NCI-H128 (cell line): ENCODE measurements at regions not wholly inside any gene's neighbourhood (a gene's known extent, or its start where the extent isn't known, plus 50 kb on each side); places are given as distances from the start of the nearest gene placed in this dataset.
A peak's percentile ranks its signal among the peaks of the same experiment; 100 is the strongest.

Experiments
- DNase-seq: peaks from one replicate; lab custom pipeline; 2025; ENCODE audit not compliant: unreplicated experiment; lab: John Stamatoyannopoulos, UW

- no peak for DNase-seq
Observed at GRCh38 chr18:30376515-30376914, 666.0 kb downstream of the DSC3 start.

- DNase-seq: no peak
Observed at GRCh38 chr18:30361864-30362540, 680.5 kb downstream of the DSC3 start.

GRCh38 chr18:30359521-30359920 is 683.0 kb downstream of the DSC3 start:
- no peak for DNase-seq

GRCh38 chr18:30358555-30358954 is 684.0 kb downstream of the DSC3 start:
- no peak for DNase-seq

- DNase-seq: no peak
Observed at GRCh38 chr18:30352551-30353168, 689.9 kb downstream of the DSC3 start.

GRCh38 chr18:30350263-30350662 is 692.3 kb downstream of the DSC3 start:
- DNase-seq: no peak

GRCh38 chr18:30343090-30343489 is 699.5 kb downstream of the DSC3 start:
- DNase-seq: no peak

- DNase-seq: no peak
Observed at GRCh38 chr18:30342675-30343074, 699.9 kb downstream of the DSC3 start.

GRCh38 chr18:30334781-30335180 is 707.8 kb downstream of the DSC3 start:
- no peak for DNase-seq

GRCh38 chr18:30333310-30333709 is 709.2 kb downstream of the DSC3 start:
- no peak for DNase-seq

GRCh38 chr18:30328839-30329238 is 713.7 kb downstream of the DSC3 start:
- no peak for DNase-seq

GRCh38 chr18:30302181-30302580 is 740.4 kb downstream of the DSC3 start:
- no peak for DNase-seq

- DNase-seq: no peak
Observed at GRCh38 chr18:30298769-30299168, 743.8 kb downstream of the DSC3 start.

- no peak for DNase-seq
Observed at GRCh38 chr18:30288662-30289414, 753.7 kb downstream of the DSC3 start.

- peak; percentile 55 for DNase-seq
Observed at GRCh38 chr18:30280861-30281470, 761.6 kb downstream of the DSC3 start.

- DNase-seq: no peak
Observed at GRCh38 chr18:30280186-30280585, 762.4 kb downstream of the DSC3 start.

GRCh38 chr18:30277676-30278075 is 764.9 kb downstream of the DSC3 start:
- no peak for DNase-seq

GRCh38 chr18:30271716-30272115 is 770.8 kb downstream of the DSC3 start:
- no peak for DNase-seq

GRCh38 chr18:30265190-30265589 is 777.4 kb downstream of the DSC3 start:
- no peak for DNase-seq

- no peak for DNase-seq
Observed at GRCh38 chr18:30254331-30254730, 788.2 kb downstream of the DSC3 start.

- no peak for DNase-seq
Observed at GRCh38 chr18:30248056-30248455, 794.5 kb downstream of the DSC3 start.
